ENCODE measurements at regions not wholly inside any gene's neighbourhood (a gene's known extent, or its start where the extent isn't known, plus 50 kb on each side); places are given as distances from the start of the nearest gene placed in this dataset.

GRCh38 chr1:186550832-186551231 is 89.9 kb upstream of the PDC start:
- DNase-seq: no peak

GRCh38 chr1:186541003-186541402 is 80.1 kb upstream of the PDC start:
- DNase-seq: no peak

- DNase-seq: no peak
These were observed 79.6 kb upstream of the PDC start for GRCh38 chr1:186540521-186540920.

DNA sequence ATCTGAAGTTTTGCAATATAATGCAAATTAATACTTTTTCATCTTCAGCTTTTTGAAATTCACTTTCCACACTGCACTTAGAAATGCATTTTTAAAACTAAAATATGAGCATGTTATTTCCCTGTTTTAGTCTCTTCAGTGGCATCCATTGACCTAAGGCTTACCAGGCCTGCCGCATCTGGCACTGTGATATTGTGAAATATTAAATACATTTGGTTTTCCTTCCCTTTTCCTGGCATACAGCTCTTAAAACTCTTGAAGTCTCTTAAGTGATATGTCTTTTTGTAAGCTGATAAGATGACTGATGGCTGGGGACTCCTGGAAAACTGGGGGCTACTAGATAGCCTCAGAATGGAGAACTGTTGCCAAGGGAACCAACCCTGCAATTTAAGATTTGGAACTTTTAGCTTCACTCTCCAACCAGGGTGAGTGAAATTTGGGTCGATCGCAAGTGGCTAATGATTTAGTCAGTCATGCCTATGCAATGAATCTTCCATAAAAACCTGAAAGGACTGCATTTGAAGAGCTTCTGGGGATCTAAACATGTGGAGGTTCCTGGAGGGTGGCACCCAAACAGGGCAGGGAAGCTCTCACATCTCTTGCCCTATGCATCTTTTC is 75.5 kb upstream of the PDC start:
- DNase-seq: no peak

DNA sequence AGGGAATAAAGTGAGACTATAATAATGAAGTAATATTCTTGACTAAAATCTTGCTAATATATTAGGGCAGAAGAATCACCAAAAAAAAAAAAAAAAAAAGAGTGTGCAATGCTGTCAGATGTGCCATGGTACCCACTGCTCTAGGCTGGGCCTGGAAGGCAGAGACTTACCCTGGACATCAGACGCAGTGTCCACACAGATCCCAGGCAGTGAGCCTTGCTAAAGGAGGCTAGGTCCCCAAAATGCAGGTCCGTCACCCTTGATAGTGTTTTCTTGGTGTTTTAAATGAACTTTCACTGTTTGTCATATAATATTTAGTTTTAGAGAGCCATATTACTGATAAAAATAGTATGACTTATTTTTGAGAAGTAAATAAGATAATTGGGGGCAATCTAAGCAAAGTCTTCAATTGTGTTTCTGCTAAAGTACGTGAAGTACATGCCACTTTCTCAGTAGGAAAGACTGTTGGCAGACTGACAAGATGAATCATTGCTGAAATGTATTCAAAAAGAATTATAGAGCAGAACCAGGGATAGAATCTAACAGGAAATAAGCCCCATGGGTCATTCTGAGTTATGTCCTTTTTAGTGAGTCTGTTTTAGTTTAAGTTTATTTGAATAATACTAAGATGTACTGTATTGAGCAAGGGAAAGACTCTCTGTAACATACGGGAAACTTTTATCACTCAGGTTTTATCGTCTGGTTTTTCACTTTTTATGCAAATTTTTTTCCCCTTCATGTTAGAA is 74.6 kb upstream of the PDC start:
- DNase-seq: no peak

DNA sequence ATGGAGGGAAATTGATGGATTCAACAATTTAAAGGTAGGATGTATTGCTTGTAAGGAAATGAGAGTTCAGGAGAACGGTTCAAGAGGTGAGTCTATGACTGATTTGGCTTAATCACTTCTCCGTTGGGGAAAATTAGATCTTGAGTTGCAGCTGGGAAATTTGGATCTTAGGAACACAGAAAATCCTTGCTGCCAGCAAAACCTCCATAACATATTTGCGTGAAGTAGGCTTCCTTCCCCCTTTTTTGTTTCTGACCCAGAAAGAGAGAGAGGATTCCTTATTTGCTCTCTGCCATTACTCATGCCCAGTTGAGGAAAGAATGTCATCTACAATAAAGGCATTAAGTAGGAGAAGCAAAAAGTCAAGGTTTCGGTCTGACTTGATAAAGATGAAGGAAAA is 73.5 kb upstream of the PDC start:
- DNase-seq: no peak

DNA sequence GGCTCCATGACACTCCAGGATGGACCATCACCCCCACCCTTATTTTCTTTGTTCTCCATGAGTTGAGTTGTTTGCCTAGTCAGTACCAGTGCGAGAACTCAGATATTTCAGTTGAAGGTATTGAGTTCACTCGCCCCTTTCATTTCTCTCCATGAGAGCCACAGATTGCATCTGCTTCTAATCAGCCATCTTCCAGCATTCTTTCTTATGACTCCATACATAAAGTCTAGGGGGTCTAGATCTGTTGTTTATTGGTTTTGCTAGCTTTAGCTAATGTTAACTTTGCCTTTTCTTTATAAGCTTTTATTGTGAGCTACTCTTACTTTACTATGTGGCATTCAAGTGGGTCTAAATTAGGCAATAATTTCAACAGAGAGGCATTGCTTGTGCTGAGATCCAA is 71.6 kb upstream of the PDC start:
- DNase-seq: no peak

DNA sequence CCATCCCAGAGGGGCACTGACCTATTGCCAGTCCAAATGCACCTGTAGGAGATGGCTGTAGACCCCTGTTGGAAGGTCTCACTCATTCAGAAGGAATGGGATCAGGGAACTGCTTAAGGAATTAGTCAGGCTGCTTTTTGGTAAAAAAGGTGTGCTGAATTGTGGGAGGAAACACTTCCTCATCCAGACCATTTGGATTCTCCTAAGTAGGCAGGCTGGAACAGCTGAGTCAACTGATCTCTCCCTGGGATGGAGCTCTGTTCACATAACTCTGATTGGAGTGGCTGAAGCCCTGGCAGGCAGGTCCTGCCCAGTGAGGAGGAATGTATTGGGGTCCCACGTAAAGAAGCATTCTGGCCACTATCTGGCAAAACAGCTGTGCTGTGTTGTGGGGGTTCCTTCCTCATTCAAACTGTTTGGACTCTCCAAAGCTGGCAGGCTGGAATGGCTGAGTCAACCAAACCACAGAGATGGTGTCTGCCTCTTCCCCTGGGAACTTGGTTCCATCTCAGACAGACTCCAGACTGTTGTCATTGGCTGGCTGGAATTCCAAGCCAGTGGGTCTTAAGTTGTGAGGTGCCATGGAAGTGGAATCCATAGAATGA is 70.7 kb upstream of the PDC start:
- no peak for DNase-seq

GRCh38 chr1:186530109-186530508 is 69.2 kb upstream of the PDC start:
- DNase-seq: no peak

DNA sequence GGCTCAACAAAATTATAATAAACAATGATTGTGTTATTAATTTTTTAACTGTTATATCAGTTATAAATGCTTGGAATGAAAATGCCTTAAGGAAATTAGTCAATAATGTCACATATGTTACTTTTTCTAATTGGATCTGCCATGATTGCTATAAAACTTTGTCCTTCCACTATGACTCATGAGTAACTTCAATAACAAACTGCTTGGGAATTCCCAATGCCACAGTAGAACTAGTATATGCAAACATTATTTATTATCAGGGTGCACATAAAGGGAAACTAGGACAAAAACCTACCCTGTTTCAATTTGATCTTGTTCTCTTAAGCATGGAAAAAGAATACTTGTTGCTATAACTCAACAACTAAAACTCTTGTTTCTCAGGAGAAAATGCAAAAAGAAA is 59.1 kb upstream of the PDC start:
- no peak for DNase-seq

- DNase-seq: no peak
These were observed 58.0 kb upstream of the PDC start for GRCh38 chr1:186518822-186519381.

- no peak for DNase-seq
These were observed 57.5 kb upstream of the PDC start for GRCh38 chr1:186518395-186518794.

- no peak for DNase-seq
These were observed 53.5 kb upstream of the PDC start for GRCh38 chr1:186514367-186514766.

DNA sequence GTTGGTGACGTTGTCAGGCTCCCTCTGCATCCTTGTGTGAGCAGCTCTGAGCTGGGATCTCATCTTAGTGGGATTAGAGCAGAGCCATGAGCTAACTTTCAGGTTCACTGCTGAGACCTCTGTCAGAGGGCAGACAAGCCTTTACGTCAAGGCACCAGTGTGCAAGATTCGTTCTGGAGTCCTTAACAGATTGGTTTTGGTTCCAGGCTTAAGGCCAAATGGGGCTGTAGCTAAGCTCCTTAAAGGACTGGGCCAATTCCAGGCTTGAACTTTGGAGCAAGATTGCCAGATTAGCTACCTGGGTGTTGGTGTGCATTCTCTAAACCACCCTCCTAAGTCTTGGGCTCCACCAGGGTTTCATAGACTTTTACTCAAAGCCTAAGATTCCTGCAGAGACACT is 52.6 kb upstream of the PDC start:
- DNase-seq: no peak

DNA sequence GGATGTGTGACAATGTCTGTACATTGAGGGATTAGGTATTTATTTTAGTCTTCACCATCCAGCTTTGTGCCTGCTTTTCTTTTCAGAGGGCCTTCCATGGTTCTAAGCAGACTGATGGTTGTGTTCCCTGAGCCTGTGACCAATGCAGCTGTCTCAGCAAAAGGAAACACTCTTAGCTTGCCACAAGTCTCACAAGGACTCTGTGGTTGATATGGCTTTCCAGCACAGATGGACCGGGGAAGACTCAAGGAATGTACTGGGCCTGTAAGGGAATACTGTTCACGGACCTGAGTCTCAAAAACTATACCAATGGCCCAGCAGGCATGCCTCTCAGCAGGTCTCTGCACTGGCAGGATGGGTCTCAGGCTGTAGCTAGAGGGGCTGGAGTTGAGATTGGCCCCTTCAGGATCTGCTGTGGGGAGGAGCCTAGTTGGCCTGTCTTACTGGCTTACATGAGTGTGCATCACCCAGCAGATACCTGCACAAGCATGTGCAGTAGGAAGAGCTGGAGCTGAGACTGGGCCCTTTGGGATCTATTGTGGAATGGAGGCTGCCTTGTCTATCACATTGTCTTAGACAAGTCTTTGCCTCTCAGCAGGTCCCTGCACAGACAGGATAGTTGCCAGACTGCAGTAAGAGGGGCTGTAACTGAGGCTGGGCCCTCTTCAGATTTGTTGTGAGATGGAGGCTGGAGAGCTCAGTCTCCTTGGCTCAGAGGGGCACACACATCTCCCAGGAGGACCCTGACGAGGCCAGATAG is 52.0 kb upstream of the PDC start:
- DNase-seq: no peak

- no peak for DNase-seq
These were observed 51.1 kb upstream of the PDC start for GRCh38 chr1:186511761-186512637.
